Heart right ventricle (tissue), 16 donors: ENCODE measurements at regions not wholly inside any gene's neighbourhood (a gene's known extent, or its start where the extent isn't known, plus 50 kb on each side); places are given as distances from the start of the nearest gene placed in this dataset.
A peak's percentile ranks its signal among the peaks of the same experiment; 100 is the strongest.

Source experiments
- ATAC-seq, 8 donors: fragments of 200-7000 bp; cut with Tn5 transposase; one replicate each; pipeline ENCODE4 v1.9.1; 2020; ENCODE audit warnings: mild to moderate bottlenecking in 8 of 8, moderate library complexity in 8 of 8, moderate number of reproducible peaks in 1 of 8
- DNase-seq, 2 donors: peaks; one replicate each; pipeline ENCODE4 v3.0.0-alpha.2; 2020
- H3K27ac ChIP-seq, 10 donors: fragments of 200-600 bp; sonication (generic) in 2 of 10; one replicate each; pipeline versions ENCODE4 v1.5.0 to v1.8.0; 2020 to 2022; ENCODE audit warnings: mild to moderate bottlenecking in 3 of 10
- H3K27me3 ChIP-seq, 7 donors: fragments of 200-600 bp; one replicate each; pipeline ENCODE4 v1.8.0; 2021 to 2022; ENCODE audit warnings: mild to moderate bottlenecking in 2 of 7
- H3K36me3 ChIP-seq, 9 donors: fragments of 200-600 bp; sonication (generic) in 1 of 9; one replicate each; pipeline versions ENCODE4 v1.5.0 to v1.8.0; 2020 to 2022; ENCODE audit warnings: mild to moderate bottlenecking in 2 of 9
- H3K4me1 ChIP-seq, 9 donors: fragments of 200-600 bp; sonication (generic) in 1 of 9; one replicate each; pipeline versions ENCODE4 v1.5.0 to v1.8.0; 2020 to 2022; ENCODE audit warnings: mild to moderate bottlenecking in 4 of 9
- H3K4me3 ChIP-seq, 10 donors: fragments of 200-600 bp; sonication (generic) in 2 of 10; one replicate each; pipeline versions ENCODE4 v1.5.0 to v1.8.0; 2020 to 2022; ENCODE audit warnings: mild to moderate bottlenecking in 7 of 10, moderate library complexity in 2 of 10
- H3K9me3 ChIP-seq, 11 donors: fragments of 200-600 bp in 10 of 11; sonication (generic) in 2 of 11; one replicate each; pipeline versions ENCODE4 v1.5.0 to v1.8.0; 2013 to 2022; ENCODE audit warnings: mild to moderate bottlenecking in 2 of 11, control low read depth in 1 of 11, moderate library complexity in 1 of 11
- CTCF ChIP-seq, 9 donors: fragments of 200-600 bp; sonication (generic) in 2 of 9; IDR thresholded peaks; one replicate each; pipeline versions ENCODE4 v1.5.0 to v1.8.0; 2021 to 2022; ENCODE audit warnings: antibody characterized with exemption in 9 of 9, mild to moderate bottlenecking in 5 of 9, moderate library complexity in 1 of 9
- WGBS, 2 donors: extraction: QIAGEN DNeasy Blood & Tissue Kit; methylation state at CpG; one replicate each; pipeline ENCODE4 v1.1.7; 2013; ENCODE audit warnings: inconsistent platforms in 1 of 2; 5-methylcytosine and 5-hydroxymethylcytosine counted together
- intact Hi-C, 10 donors: fragments of 100-400 bp; cut with DNase I; formaldehyde crosslinking; loops; one replicate each; pipeline versions ENCODE4 v1.11.1 to v1.14.2; 2022
- donor health status: Arrhythmogenic right ventricular cardiomyopathy.
- donor health status: ischemic (EF 13 %, LVEDD 7.1; RV severe dilation, severe dysfunction).
- donor health status: healthy with polysubstance abuse.
- donor health status: DM: no; HTN: yes; CAD: no.
- donor health status: DM: no; HTN: no; CAD: no.
- donor health status: ischemic (EF 25% LVEDD 6.9; RV normal size, moderate dysfunction).
- donor health status: ischemic (EF 25% LVEDD 5.7; RV mildly dilated, moderate dysfunction).
- donor health status: healthy.
- donor health status: DM: yes; HTN: yes; CAD: no.
- donor health status: Ischemic cardiomyopathy.
- donor health status: ischemic (EF 35%, LVEDD 5.7; RV mildly dilated, moderate dysfunction).
- donor health status: nonischemic (EF 11% LVEDD 7.7; RV severe dilation, severe dysfunction).
- donor health status: DM: yes; HTN: yes; CAD: no.
- donor health status: PGD.
- donor health status: ischemic (EF 29% LVEDD 5.4; RV normal size, mild dysfunction).
- donor health status: nonischemic (EF 23%, LVEDD 6.1; RV moderate dilation, normal function).

GRCh38 chr5:1948111-1948510, 65.4 kb upstream of the IRX4 start:
- H3K27me3 ChIP-seq: peaks cover 0 to 9% (median 0%) of the 10 kb centered on the region in 7 donors
- peak overlapping the region in 1 of 10 donors; percentile 17 for H3K4me3 ChIP-seq
- 29 to 44% methylated on average over 10 of the region's 10 CpGs for WGBS, 2 donors
- no peaks in the 10 kb centered on the region for H3K9me3 ChIP-seq
- H3K27ac ChIP-seq: peak overlapping the region in 8 of 10 donors; percentile 11 to 71 (median 40)
- no peak for TF ChIP-seq CTCF (IDR thresholded peaks at IDR 0.05)
- ATAC-seq (no peak), DNase-seq (no peak)
- intact Hi-C loops: loop anchor here in 3 of 10 donors (5.0 kb wide), 3 partner anchors 61 to 146 kb away; partner anchors contain the start of gene NDUFS6 (in 1 of the 3)
- H3K4me1 ChIP-seq: peaks cover 0 to 34% (median 23%) of the 10 kb centered on the region in 9 donors
- H3K36me3 ChIP-seq: no peaks in the 10 kb centered on the region

GRCh38 chr5:1946776-1947175, 64.1 kb upstream of the IRX4 start:
- ATAC-seq: peak; percentile 67 to 88 (median 81)
- WGBS, 2 donors: 19 to 39% methylated on average over 13 of the region's 13 CpGs

DNA sequence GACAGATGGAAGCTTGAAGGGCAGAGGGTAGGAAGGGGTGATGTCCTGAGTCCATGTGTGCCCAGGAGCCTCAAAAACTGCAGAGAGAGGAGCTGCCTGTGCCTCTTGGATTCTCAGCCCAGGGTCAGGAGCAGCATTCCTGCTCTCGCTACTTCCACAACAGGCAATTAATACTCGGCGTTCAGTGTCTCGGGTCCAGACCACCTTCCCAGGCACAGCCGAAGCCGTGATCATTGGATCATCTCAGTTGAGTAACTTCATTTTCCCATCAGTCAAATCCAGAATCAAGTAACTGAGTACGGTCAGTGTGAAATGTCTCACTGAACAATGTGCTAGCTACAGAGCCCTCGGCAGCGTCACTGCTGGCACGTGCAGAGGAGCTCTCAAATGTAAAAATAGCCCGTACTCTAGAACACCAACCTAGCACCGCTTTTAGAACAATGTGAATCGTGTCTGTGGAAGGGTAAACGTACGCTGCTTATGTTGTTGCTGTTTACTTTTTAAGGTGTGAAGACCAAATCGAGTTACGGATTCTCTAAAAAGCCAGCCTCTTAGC, 63.5 kb upstream of the IRX4 start:
- Histone ChIP-seq H3K27me3 (peaks cover 0 to 2% (median 0%) of the 10 kb centered on the region in 7 donors), H3K9me3 (no peaks in the 10 kb centered on the region), H3K4me3 (no peak overlapping the region), H3K36me3 (no peaks in the 10 kb centered on the region), H3K27ac (peak overlapping the region in 9 of 10 donors; percentile 21 to 84 (median 79)), H3K4me1 (peaks cover 0 to 34% (median 23%) of the 10 kb centered on the region in 9 donors)
- TF ChIP-seq CTCF (IDR thresholded peaks at IDR 0.05): no peak
- ATAC-seq (peak; percentile 65 to 88 (median 82)), DNase-seq (peak; percentile 42 to 66)
- WGBS, 2 donors: 46 to 62% methylated on average over 17 of the region's 17 CpGs
- intact Hi-C loops: loop anchor here in 3 of 10 donors (5.0 kb wide), 3 partner anchors 59 to 144 kb away; partner anchors contain the start of gene NDUFS6 (in 1 of the 3)

More at GRCh38 chr5:1946776-1947175, 64.1 kb upstream of the IRX4 start:
- H3K4me3 ChIP-seq: no peak overlapping the region
- H3K4me1 ChIP-seq: peaks cover 0 to 34% (median 23%) of the 10 kb centered on the region in 9 donors
- peaks cover 0 to 2% (median 0%) of the 10 kb centered on the region in 7 donors for H3K27me3 ChIP-seq
- peak overlapping the region in 9 of 10 donors; percentile 21 to 84 (median 79) for H3K27ac ChIP-seq
- TF ChIP-seq CTCF (IDR thresholded peaks at IDR 0.05): no peak
- no peaks in the 10 kb centered on the region for H3K36me3 ChIP-seq
- no peaks in the 10 kb centered on the region for H3K9me3 ChIP-seq
- intact Hi-C loops: loop anchor here in 3 of 10 donors (5.0 kb wide), 3 partner anchors 59 to 144 kb away; partner anchors contain the start of gene NDUFS6 (in 1 of the 3)
- peak; percentile 59 to 63 for DNase-seq

DNA sequence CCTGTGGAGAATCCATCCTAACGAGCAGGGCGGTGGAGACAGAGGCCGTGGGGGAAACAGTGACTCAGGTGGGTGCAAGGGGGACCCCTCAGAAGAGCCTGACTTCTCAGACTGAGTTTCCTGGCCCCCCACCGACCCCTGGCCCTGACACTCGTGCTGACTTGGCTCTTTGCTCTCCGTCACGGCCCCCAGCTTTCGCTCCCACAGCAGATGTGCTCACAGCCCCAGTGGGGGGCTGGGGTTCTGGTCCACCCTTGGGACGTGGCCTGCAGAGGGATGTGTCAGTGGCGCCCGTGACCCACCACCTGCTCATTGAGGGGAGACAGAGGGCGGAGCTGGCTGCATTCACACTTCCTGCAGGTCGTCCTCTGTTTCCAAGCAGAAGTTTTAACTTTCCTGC, 62.9 kb upstream of the IRX4 start:
- DNase-seq: no peak
- Histone ChIP-seq H3K4me1 (peaks cover 0 to 34% (median 23%) of the 10 kb centered on the region in 9 donors), H3K9me3 (no peaks in the 10 kb centered on the region), H3K27me3 (peaks cover 0 to 2% (median 0%) of the 10 kb centered on the region in 7 donors), H3K4me3 (no peak overlapping the region), H3K27ac (peak overlapping the region in 1 of 10 donors; percentile 79), H3K36me3 (no peaks in the 10 kb centered on the region)
- TF ChIP-seq CTCF (IDR thresholded peaks at IDR 0.05): no peak
- ATAC-seq: no peak
- WGBS, 2 donors: 74 to 87% methylated on average over 13 of the region's 13 CpGs
- intact Hi-C loops: loop anchor here in 3 of 10 donors (5.0 kb wide), 3 partner anchors 58 to 143 kb away; partner anchors contain the start of gene NDUFS6 (in 1 of the 3)
